OCI-LY1 (cell line): ENCODE measurements at regions not wholly inside any gene's neighbourhood (a gene's known extent, or its start where the extent isn't known, plus 50 kb on each side); places are given as distances from the start of the nearest gene placed in this dataset.

Experiments used
- EZH2 ChIP-seq: fragments of 200-600 bp; sonication (generic), shearing (Covaris generic); IDR thresholded peaks from 2 replicates; pipeline ENCODE4 v1.8.0; 2017; ENCODE audit warnings: borderline replicate concordance, mixed run types, mild to moderate bottlenecking, antibody characterized with exemption, low read length, moderate library complexity, mixed read lengths
- TF ChIP-seq, protein P1 (sequence below): fragments of 200-600 bp; sonication (generic), shearing (Covaris generic); IDR thresholded peaks from 2 replicates; pipeline ENCODE4 v1.5.1; 2017; ENCODE audit warnings: mild to moderate bottlenecking, antibody characterized with exemption, low read length, moderate library complexity, mixed read lengths

DNA sequence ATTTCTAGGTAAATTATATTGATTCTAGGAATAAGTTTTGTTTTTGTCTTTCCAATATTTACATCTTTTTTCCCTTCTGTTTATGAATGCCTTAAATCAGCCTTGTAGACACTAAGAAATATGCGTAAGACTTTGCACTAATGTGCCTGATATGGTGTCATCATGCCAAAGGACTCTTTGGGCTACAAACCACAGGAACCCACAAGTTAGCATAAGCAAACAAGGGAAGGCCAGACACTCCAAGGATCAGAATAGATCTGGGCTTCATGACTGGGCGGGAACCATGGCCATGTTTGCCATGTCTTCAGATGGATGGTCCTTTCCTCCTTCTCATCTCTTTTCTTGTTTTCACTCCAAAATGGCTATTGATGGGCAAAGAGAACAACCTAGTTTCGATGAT, 242.2 kb upstream of the CHRNA7 start:
- no peak for TF ChIP-seq EZH2
- TF ChIP-seq, protein P1, sequence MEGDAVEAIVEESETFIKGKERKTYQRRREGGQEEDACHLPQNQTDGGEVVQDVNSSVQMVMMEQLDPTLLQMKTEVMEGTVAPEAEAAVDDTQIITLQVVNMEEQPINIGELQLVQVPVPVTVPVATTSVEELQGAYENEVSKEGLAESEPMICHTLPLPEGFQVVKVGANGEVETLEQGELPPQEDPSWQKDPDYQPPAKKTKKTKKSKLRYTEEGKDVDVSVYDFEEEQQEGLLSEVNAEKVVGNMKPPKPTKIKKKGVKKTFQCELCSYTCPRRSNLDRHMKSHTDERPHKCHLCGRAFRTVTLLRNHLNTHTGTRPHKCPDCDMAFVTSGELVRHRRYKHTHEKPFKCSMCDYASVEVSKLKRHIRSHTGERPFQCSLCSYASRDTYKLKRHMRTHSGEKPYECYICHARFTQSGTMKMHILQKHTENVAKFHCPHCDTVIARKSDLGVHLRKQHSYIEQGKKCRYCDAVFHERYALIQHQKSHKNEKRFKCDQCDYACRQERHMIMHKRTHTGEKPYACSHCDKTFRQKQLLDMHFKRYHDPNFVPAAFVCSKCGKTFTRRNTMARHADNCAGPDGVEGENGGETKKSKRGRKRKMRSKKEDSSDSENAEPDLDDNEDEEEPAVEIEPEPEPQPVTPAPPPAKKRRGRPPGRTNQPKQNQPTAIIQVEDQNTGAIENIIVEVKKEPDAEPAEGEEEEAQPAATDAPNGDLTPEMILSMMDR, result no peak
